AG10803 (cell line): ENCODE measurements at regions not wholly inside any gene's neighbourhood (a gene's known extent, or its start where the extent isn't known, plus 50 kb on each side); places are given as distances from the start of the nearest gene placed in this dataset.

Source experiments
- DNase-seq: peaks from one replicate; pipeline ENCODE4 v3.0.0; 2010; ENCODE audit warnings: low read depth
- H3K4me3 ChIP-seq: 2 replicates; pipeline ENCODE4 v1.5.1; 2011; ENCODE audit warnings: mild to moderate bottlenecking, low read length, control low read depth
- CTCF ChIP-seq: conservative IDR thresholded peaks from 2 replicates; pipeline ENCODE4 v1.5.1; 2011; ENCODE audit warnings: mild to moderate bottlenecking, low read length, control low read depth, inconsistent platforms

GRCh38 chr4:186775902-186776301, 52.2 kb upstream of the FAT1 start:
- no peak overlapping the region for H3K4me3 ChIP-seq
- peak; percentile 42 for DNase-seq
- TF ChIP-seq CTCF, result no peak

GRCh38 chr4:186778134-186778533, 54.5 kb upstream of the FAT1 start:
- no peak for TF ChIP-seq CTCF
- no peak for DNase-seq
- no peak overlapping the region for H3K4me3 ChIP-seq

- no peak overlapping the region for H3K4me3 ChIP-seq
- no peak for DNase-seq
- no peak for TF ChIP-seq CTCF
Measured at GRCh38 chr4:186780291-186781031, 56.8 kb upstream of the FAT1 start.

GRCh38 chr4:186781032-186781917, 57.6 kb upstream of the FAT1 start:
- no peak overlapping the region for H3K4me3 ChIP-seq
- TF ChIP-seq CTCF, result no peak
- peak; percentile 42 for DNase-seq

DNA sequence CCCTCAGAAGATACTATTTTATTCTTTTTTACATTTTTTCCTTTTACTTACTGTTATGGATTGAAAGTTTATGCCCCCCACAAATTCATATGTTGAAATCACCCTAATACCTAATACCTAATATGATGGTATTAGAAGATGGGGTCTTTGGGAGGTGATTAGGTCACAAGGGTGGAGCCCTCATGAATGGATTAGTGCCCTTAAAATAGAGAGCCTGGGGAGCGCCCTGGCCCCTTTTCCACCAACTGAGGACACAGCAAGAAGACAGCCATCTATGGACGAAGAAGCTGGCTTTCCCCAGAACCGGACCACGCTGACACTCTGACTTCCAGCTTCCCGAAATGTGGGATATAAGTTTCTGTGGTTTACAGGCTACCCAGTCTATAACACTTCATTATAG, 58.6 kb upstream of the FAT1 start:
- no peak for TF ChIP-seq CTCF
- DNase-seq, result no peak
- no peak overlapping the region for H3K4me3 ChIP-seq

- DNase-seq, result no peak
Measured at GRCh38 chr4:186787536-186787935, 63.9 kb upstream of the FAT1 start.

More at GRCh38 chr4:186787536-186787935, 63.9 kb upstream of the FAT1 start:
- no peak for TF ChIP-seq CTCF
- no peak overlapping the region for H3K4me3 ChIP-seq
